ENCODE measurements at regions not wholly inside any gene's neighbourhood (a gene's known extent, or its start where the extent isn't known, plus 50 kb on each side); places are given as distances from the start of the nearest gene placed in this dataset.

DNA sequence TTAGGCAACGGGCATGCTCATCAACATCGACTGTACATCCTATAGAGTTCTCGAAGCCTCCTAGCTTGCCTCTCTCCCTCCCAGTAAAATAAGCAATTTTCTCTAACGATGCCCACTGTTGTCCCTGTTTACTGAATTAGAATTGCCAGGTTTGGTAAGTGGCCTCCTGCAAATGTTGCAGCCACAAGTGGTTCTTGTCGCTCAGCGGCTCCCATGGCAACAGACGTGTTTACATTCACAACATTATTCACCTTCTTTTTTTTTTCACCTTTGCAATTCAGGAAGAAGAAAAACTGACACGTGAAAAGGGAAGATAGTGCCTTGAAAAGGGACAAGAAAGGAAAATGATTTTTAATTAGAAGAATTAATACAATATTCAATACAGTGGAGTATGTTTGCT is 100.9 kb upstream of the PKP2 start:
- TF ChIP-seq NFRKB (IDR thresholded peaks at IDR 0.05) (no peak), FOXA1 (IDR thresholded peaks at IDR 0.05) (no peak), BHLHE40 (IDR thresholded peaks at IDR 0.05; ENCODE audit: borderline replicate concordance) (no peak), L3MBTL2 (conservative IDR thresholded peaks at IDR 0.05) (no peak), CTBP1 (IDR thresholded peaks at IDR 0.05; ENCODE audit: borderline replicate concordance) (no peak), FOXM1 (IDR thresholded peaks at IDR 0.05; ENCODE audit: borderline replicate concordance) (no peak)
- TF ChIP-seq, protein P1, sequence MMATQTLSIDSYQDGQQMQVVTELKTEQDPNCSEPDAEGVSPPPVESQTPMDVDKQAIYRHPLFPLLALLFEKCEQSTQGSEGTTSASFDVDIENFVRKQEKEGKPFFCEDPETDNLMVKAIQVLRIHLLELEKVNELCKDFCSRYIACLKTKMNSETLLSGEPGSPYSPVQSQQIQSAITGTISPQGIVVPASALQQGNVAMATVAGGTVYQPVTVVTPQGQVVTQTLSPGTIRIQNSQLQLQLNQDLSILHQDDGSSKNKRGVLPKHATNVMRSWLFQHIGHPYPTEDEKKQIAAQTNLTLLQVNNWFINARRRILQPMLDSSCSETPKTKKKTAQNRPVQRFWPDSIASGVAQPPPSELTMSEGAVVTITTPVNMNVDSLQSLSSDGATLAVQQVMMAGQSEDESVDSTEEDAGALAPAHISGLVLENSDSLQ (IDR thresholded peaks at IDR 0.05), result no peak
